ENCODE measurements at regions not wholly inside any gene's neighbourhood (a gene's known extent, or its start where the extent isn't known, plus 50 kb on each side); places are given as distances from the start of the nearest gene placed in this dataset.

- TF ChIP-seq CTCF (IDR thresholded peaks at IDR 0.05 in 4 of 5, conservative IDR thresholded peaks at IDR 0.05 in 1 of 5) (no peak), POLR2A (IDR thresholded peaks at IDR 0.05) (no peak)
Measured at GRCh38 chr6:9942131-9942530, 472.7 kb downstream of the TFAP2A start.

All from gastrocnemius medialis (tissue), 4 donors.